Prostate gland (tissue), 2 donors: ENCODE measurements at regions not wholly inside any gene's neighbourhood (a gene's known extent, or its start where the extent isn't known, plus 50 kb on each side); places are given as distances from the start of the nearest gene placed in this dataset.

Experiments
- CTCF ChIP-seq, 4 experiments: fragments of 200-600 bp in 2 of 4; fragments of 450-650 bp in 2 of 4; sonication (generic) in 2 of 4; IDR thresholded peaks; 1 replicate in 3 of 4; 2 replicates in 1 of 4; pipeline ENCODE4 v1.5.1; 2016 to 2019; ENCODE audit warnings: antibody characterized with exemption in 4 of 4, mild to moderate bottlenecking in 2 of 4, moderate library complexity in 2 of 4
- POLR2A ChIP-seq: fragments of 450-650 bp; IDR thresholded peaks from one replicate; pipeline ENCODE4 v1.6.1; 2016; ENCODE audit warnings: antibody characterized with exemption, mild to moderate bottlenecking
- POLR2AphosphoS5 ChIP-seq: sonication (generic); formaldehyde crosslinking; IDR thresholded peaks from one replicate; pipeline ENCODE4 v1.6.1; 2017; ENCODE audit warnings: antibody characterized with exemption

GRCh38 chr3:104672331-104672730, 694.4 kb upstream of the ALCAM start:
- TF ChIP-seq CTCF (IDR thresholded peaks at IDR 0.05) (no peak), POLR2A (no peak), POLR2AphosphoS5 (no peak)
